NB4 (cell line): ENCODE measurements at regions not wholly inside any gene's neighbourhood (a gene's known extent, or its start where the extent isn't known, plus 50 kb on each side); places are given as distances from the start of the nearest gene placed in this dataset.

Experiments used
- DNase-seq: peaks from one replicate; pipeline ENCODE4 v3.0.0; 2010; ENCODE audit warnings: low read depth
- H3K4me3 ChIP-seq: one replicate; pipeline ENCODE4 v1.5.1; 2011; ENCODE audit warnings: mild to moderate bottlenecking, low read depth, low read length, moderate library complexity
- CTCF ChIP-seq: IDR thresholded peaks from one replicate; pipeline ENCODE4 v1.5.1; 2012; ENCODE audit warnings: low read depth, low read length
- MAX ChIP-seq: IDR thresholded peaks from 2 replicates; pipeline ENCODE4 v1.6.1; 2011; ENCODE audit warnings: low read depth, low read length
- MYC ChIP-seq: IDR thresholded peaks from 2 replicates; pipeline ENCODE4 v1.6.1; 2011; ENCODE audit warnings: low read depth, low read length
- POLR2A ChIP-seq: IDR thresholded peaks from 2 replicates; pipeline ENCODE4 v1.6.1; 2011; ENCODE audit warnings: mild to moderate bottlenecking; ENCODE audit not compliant: insufficient read length; ENCODE audit errors: extremely low read depth

DNA sequence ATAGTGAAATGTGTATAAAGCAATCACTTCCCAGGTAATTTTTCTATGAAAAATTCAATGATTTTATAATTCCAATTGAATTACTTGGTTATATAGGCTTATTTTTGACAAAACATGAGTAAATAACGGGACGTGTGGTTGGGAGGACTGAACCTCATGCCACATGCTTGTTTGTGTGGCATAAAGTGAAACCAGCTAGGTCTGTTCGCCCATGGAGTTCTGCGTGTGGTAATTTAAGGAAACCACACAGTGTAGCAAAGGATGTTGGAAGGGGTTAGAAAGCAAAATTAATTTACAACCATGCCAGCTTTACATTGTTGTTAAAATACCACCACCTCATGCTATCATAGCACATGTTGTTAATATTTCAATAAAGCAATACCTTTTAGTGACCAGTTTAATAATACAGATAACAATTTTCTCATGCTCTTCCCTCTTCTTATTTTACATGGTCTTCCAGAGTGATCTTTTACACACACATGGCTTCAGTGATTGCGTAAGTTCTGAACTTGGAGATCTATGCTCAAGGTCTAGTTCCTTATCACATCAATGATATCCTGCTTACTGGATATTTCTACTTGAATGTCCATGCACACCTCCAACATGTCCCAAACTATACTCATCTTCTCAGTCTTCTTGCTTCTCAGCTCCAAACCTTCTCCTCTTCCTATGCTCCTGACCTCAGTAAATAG, 156.4 kb upstream of the ITGA4 start:
- peak overlapping the region; percentile 21 for H3K4me3 ChIP-seq
- TF ChIP-seq CTCF (no peak), POLR2A (no peak), MYC (peak; percentile 23), MAX (peak; percentile 69; the same call in 1 of the 2 replicates)
- DNase-seq = peak; percentile 89

GRCh38 chr2:181304011-181304844, 153.0 kb upstream of the ITGA4 start:
- TF ChIP-seq MYC (no peak), MAX (no peak), CTCF (no peak)
- DNase-seq = peak; percentile 92
- peak overlapping the region; percentile 4 for H3K4me3 ChIP-seq

DNA sequence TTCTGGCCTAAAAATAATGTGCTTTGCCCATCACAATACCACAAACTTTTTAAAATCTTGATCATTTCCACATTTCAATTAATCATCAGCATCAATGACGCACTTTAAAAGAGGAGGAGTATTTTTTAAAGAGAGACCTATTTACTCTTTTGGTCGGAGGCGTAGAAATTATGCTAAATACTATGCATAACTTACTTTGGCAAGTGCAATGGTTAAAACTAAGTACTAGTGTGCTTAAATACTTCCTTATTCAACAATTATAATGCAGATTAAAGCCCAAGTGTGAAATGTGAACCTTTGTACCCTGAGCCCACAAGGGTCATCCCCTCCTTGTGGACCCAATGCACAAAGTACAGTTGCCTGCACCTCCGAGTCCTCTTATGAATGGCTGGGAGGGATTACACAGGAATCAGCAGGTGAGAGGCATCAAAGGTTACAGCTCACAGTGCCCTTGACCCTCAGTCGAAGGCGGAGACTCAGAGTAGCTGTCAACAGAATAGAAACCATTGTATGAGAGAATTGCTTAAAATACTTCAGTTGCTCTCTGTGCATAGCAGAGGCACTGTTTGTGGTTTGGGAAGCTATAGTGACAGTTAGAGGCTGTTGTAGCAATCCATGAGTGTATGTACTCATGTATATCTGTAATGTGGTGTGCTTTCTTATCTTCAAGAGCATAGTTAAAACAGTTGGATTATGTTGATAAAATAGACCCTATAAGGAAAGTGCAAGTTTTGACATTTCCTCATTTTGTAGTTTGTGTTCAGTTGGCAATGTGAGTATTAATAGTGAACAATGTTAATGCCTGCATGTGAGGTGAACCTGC, 151.7 kb upstream of the ITGA4 start:
- TF ChIP-seq MYC (peak; percentile 74; the same call in 1 of the 2 replicates), MAX (peak; percentile 65), CTCF (no peak)
- peak overlapping the region; percentile 14 for H3K4me3 ChIP-seq
- DNase-seq = peak; percentile 98

DNA sequence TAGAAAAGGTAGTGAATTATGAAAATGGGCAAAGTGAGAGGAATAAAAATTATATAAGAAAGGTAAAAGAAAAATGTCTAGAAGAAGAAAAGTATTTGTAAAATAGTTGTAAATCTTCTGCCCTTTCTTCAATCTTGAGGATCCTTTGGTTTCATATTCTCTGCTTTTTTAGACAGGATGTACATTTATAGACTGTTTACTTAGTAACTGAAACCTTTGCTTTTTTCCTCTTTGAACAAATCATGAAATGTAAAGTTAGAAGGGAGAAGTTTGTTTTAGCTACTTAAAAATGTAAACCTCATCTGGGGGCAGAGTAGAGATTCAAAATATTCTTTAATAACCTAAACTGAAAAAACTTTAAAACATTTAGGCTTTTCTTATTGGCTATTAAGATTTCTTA, 150.4 kb upstream of the ITGA4 start:
- no peak overlapping the region for H3K4me3 ChIP-seq
- DNase-seq = peak; percentile 39

More for the DNA sequence above, 150.4 kb upstream of the ITGA4 start:
- TF ChIP-seq MYC = no peak
- no peak for TF ChIP-seq CTCF
- TF ChIP-seq POLR2A = no peak
- no peak for TF ChIP-seq MAX
